Endothelial cell of umbilical vein (primary cell): ENCODE measurements at regions not wholly inside any gene's neighbourhood (a gene's known extent, or its start where the extent isn't known, plus 50 kb on each side); places are given as distances from the start of the nearest gene placed in this dataset.

Source experiments
- BruUV-seq: library from RNA; stranded (reverse); fragments of 400-500 nt; replicated peaks from 2 replicates; lab custom pipeline; 2021; lab: Mats Ljungman, UMichigan
- CTCF ChIA-PET: fragments of 300-600, 350-600 bp; sonication (Branson Sonifier 250); formaldehyde crosslinking; loops from one replicate; lab custom pipeline; 2021; ENCODE audit warnings: antibody characterized with exemption, inconsistent platforms; lab: Charles Lee
- POLR2A ChIA-PET: fragments of 300-600, 350-600 bp; sonication (Branson Sonifier 250); formaldehyde crosslinking; loops from one replicate; lab custom pipeline; 2021; ENCODE audit warnings: antibody characterized with exemption, inconsistent platforms; lab: Charles Lee
- DNase-seq: peaks from one replicate; pipeline ENCODE4 v3.0.0-alpha.2; 2011; ENCODE audit warnings: low read depth, low spot score
- FAIRE-seq: peaks from 2 replicates; lab custom pipeline; 2011; peaks lifted over from hg19 to GRCh38; lab: Jason Lieb, UNC
- H2AFZ ChIP-seq: 2 replicates; pipeline ENCODE4 v1.6.0; 2012; ENCODE audit warnings: low read depth, low read length, control low read depth, inconsistent platforms
- H3K27ac ChIP-seq: 2 replicates; pipeline ENCODE4 v1.5.1; 2011; ENCODE audit warnings: low read depth, mild to moderate bottlenecking, control low read depth, low read length, moderate library complexity; ENCODE audit not compliant: insufficient read depth
- H3K27me3 ChIP-seq, 2 experiments: 2 replicates each; pipeline versions ENCODE4 v1.6.0 to v1.6.1; 2011; ENCODE audit warnings: low read length in 2 of 2, mixed read lengths in 1 of 2; ENCODE audit not compliant: control insufficient read depth in 2 of 2, insufficient read depth in 2 of 2
- H3K36me3 ChIP-seq, 2 experiments: 2 replicates in 1 of 2; 3 replicates in 1 of 2; pipeline ENCODE4 v1.5.1; 2011; ENCODE audit warnings: low read length in 2 of 2, mild to moderate bottlenecking in 1 of 2, moderate library complexity in 1 of 2; ENCODE audit not compliant: control insufficient read depth in 2 of 2, insufficient read depth in 2 of 2; ENCODE audit errors: extremely low read depth in 1 of 2
- H3K4me1 ChIP-seq: 3 replicates; pipeline ENCODE4 v1.5.1; 2011; ENCODE audit warnings: mild to moderate bottlenecking, low read length; ENCODE audit not compliant: control insufficient read depth, insufficient read depth; ENCODE audit errors: extremely low read depth
- H3K4me2 ChIP-seq: 2 replicates; pipeline ENCODE4 v1.6.1; 2011; ENCODE audit warnings: low read length, control low read depth, mixed read lengths; ENCODE audit not compliant: insufficient read depth
- H3K4me3 ChIP-seq, 3 experiments: fragments of 200-600 bp in 1 of 3; sonication (generic), shearing (Covaris generic) in 1 of 3; replicated peaks in 1 of 3; 2 replicates each; pipeline ENCODE4 v1.5.1; 2011 to 2016; ENCODE audit warnings: control low read depth in 3 of 3, low read length in 3 of 3, mild to moderate bottlenecking in 2 of 3, inconsistent platforms in 1 of 3, low read depth in 1 of 3, moderate library complexity in 1 of 3; ENCODE audit not compliant: insufficient read depth in 1 of 3
- H3K79me2 ChIP-seq: 2 replicates; pipeline ENCODE4 v1.6.0; 2012; ENCODE audit warnings: low read length, inconsistent platforms; ENCODE audit not compliant: control insufficient read depth, insufficient read depth
- H3K9ac ChIP-seq: replicated peaks from 2 replicates; pipeline ENCODE3; 2011; ENCODE audit warnings: low read length, control low read depth; ENCODE audit not compliant: insufficient read depth; ENCODE audit errors: extremely low read depth
- H3K9me1 ChIP-seq: replicated peaks from 3 replicates; pipeline ENCODE4 v1.6.0; 2011; ENCODE audit warnings: mild to moderate bottlenecking, low read length; ENCODE audit not compliant: control insufficient read depth, insufficient read depth; ENCODE audit errors: extremely low read depth
- H3K9me3 ChIP-seq: replicated peaks from 2 replicates; pipeline ENCODE4 v1.5.1; 2012; ENCODE audit warnings: low read length, inconsistent platforms; ENCODE audit not compliant: control insufficient read depth, insufficient read depth
- H4K20me1 ChIP-seq: replicated peaks from 2 replicates; pipeline ENCODE3; 2011; ENCODE audit warnings: mild to moderate bottlenecking, low read length; ENCODE audit not compliant: control insufficient read depth, insufficient read depth; ENCODE audit errors: extremely low read depth
- CTCF ChIP-seq, 2 donors: IDR thresholded peaks; 1 replicate in 1 of 2; 2 replicates in 1 of 2; pipeline ENCODE4 v1.5.1; 2011; ENCODE audit warnings: low read length in 2 of 2, mild to moderate bottlenecking in 2 of 2, moderate library complexity in 2 of 2, control low read depth in 1 of 2, inconsistent platforms in 1 of 2, low read depth in 1 of 2; ENCODE audit not compliant: insufficient read depth in 1 of 2; ENCODE audit errors: extremely low read depth in 1 of 2
- EZH2 ChIP-seq: IDR thresholded peaks from 2 replicates; pipeline ENCODE4 v1.6.1; 2012; ENCODE audit warnings: borderline replicate concordance, low read depth, mild to moderate bottlenecking, moderate library complexity, low read length, inconsistent platforms; ENCODE audit not compliant: severe bottlenecking
- GATA2 ChIP-seq: IDR thresholded peaks from 2 replicates; pipeline ENCODE4 v1.7.0; 2011; ENCODE audit warnings: low read depth, mild to moderate bottlenecking, moderate library complexity, mixed read lengths, low read length; ENCODE audit not compliant: insufficient read length, insufficient read depth
- JUN ChIP-seq: IDR thresholded peaks from 2 replicates; pipeline ENCODE4 v1.6.1; 2011; ENCODE audit warnings: borderline replicate concordance, low read depth; ENCODE audit not compliant: insufficient read length, insufficient read depth
- MAX ChIP-seq: IDR thresholded peaks from 2 replicates; pipeline ENCODE4 v1.6.1; 2011; ENCODE audit not compliant: insufficient read depth, insufficient read length
- POLR2A ChIP-seq: IDR thresholded peaks from 2 replicates; pipeline ENCODE4 v1.6.1; 2012; ENCODE audit warnings: low read depth, mild to moderate bottlenecking, control low read depth, low read length
- dilution Hi-C: fragments of 300-500 bp; cut with MboI; formaldehyde crosslinking; loops from one replicate; pipeline ENCODE4 v1.15.0; 2019; ENCODE audit warnings: low sequenced_read_pairs; ENCODE audit not compliant: extremely low pct_ligation_motif_present
- intact Hi-C: fragments of 100-400 bp; cut with micrococcal nuclease; formaldehyde crosslinking; loops from one replicate; pipeline ENCODE4 v1.10.0; 2022

DNA sequence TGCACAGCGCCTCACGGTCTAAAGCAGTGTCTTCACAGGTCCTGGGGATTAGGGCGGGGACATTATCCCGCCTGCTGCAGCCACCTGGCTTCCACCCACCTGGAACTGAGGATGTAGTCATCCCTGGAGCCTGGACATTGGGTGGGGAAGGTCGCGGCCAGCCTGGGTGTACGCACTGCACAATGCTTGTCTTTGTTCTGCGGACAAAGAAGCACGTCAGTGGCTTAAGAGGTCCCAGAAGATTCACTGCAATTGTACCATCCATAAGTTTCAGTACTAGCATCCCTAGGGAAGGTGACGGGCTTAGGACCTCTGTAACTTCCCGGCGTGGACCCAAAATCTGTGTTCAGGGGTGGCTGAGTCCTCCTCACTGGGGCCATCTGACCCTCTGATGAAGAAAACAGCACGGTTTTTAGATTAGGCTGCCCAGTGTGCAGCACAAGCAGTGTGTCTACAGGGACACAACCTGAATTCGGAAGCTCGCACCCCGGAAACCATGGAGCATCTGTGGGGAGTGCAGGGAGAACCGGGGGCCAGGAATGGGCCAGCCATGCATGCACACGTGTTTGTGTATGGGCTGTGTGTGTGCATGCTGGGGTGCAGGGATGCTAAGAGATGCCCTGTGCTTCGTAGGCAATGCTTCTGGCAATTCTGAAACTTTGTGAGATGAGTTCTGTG is 342.6 kb upstream of the B3GAT1 start:
- Histone ChIP-seq H3K27ac (no peak overlapping the region), H2AFZ (no peak overlapping the region), H3K79me2 (no peaks in the 10 kb centered on the region), H3K9me1 (no peaks in the 10 kb centered on the region), H3K4me2 (no peak overlapping the region), H4K20me1 (no peaks in the 10 kb centered on the region), H3K4me3 (no peak overlapping the region), H3K27me3 (no peaks in the 10 kb centered on the region), H3K9me3 (no peaks in the 10 kb centered on the region), H3K36me3 (no peaks in the 10 kb centered on the region), H3K4me1 (no peaks in the 10 kb centered on the region), H3K9ac (no peak overlapping the region)
- no TSS peak for BruUV-seq
- FAIRE-seq (no peak), DNase-seq (no peak)
- POLR2A ChIA-PET: no interaction called here
- dilution Hi-C loops (no loop called here), intact Hi-C loops (no loop called here)
- no peak for TF ChIP-seq POLR2A
- no peak for TF ChIP-seq MAX
- TF ChIP-seq EZH2: no peak
- no peak for TF ChIP-seq GATA2
- no peak for TF ChIP-seq CTCF (IDR thresholded peaks at IDR 0.05; ENCODE audit: extremely low read depth in 1 of 2, insufficient read depth in 1 of 2, low read depth in 1 of 2, low read length in 2 of 2)
- TF ChIP-seq JUN: no peak
- CTCF ChIA-PET: no interaction called here
